MM.1S (cell line): ENCODE measurements at regions not wholly inside any gene's neighbourhood (a gene's known extent, or its start where the extent isn't known, plus 50 kb on each side); places are given as distances from the start of the nearest gene placed in this dataset.

Experiments
- DNase-seq: peaks from one replicate; pipeline ENCODE4 v3.0.0-alpha.2; 2015
- H2AFZ ChIP-seq: fragments of 300-600 bp; sonication (generic); 2 replicates; pipeline ENCODE4 v1.6.0; 2016; ENCODE audit warnings: antibody characterized with exemption, low read length
- H3F3A ChIP-seq: fragments of 300-600 bp; sonication (generic); 2 replicates; pipeline ENCODE4 v1.6.1; 2016; ENCODE audit warnings: mild to moderate bottlenecking, antibody characterized with exemption, low read length, moderate library complexity, mixed read lengths; ENCODE audit not compliant: insufficient read depth
- H3K27ac ChIP-seq: fragments of 300-600 bp; sonication (generic); 2 replicates; pipeline ENCODE4 v1.5.1; 2016; ENCODE audit warnings: mild to moderate bottlenecking, low read length
- H3K27me3 ChIP-seq: fragments of 300-600 bp; sonication (generic); replicated peaks from 2 replicates; pipeline ENCODE4 v1.6.0; 2016; ENCODE audit warnings: low read length; ENCODE audit not compliant: insufficient read depth
- H3K36me3 ChIP-seq: fragments of 300-600 bp; sonication (generic); replicated peaks from 2 replicates; pipeline ENCODE4 v1.6.1; 2016; ENCODE audit warnings: mild to moderate bottlenecking, low read length, mixed read lengths; ENCODE audit not compliant: insufficient read depth
- H3K4me1 ChIP-seq: fragments of 300-600 bp; sonication (generic); 2 replicates; pipeline ENCODE4 v1.6.1; 2016; ENCODE audit warnings: low read length, mixed read lengths
- H3K4me2 ChIP-seq: fragments of 300-600 bp; sonication (generic); 2 replicates; pipeline ENCODE4 v1.6.0; 2016; ENCODE audit warnings: low read depth, low read length
- H3K4me3 ChIP-seq: fragments of 300-600 bp; sonication (generic); 2 replicates; pipeline ENCODE4 v1.5.1; 2016; ENCODE audit warnings: low read length, mixed read lengths
- H3K79me2 ChIP-seq: fragments of 300-600 bp; sonication (generic); 2 replicates; pipeline ENCODE4 v1.6.1; 2016; ENCODE audit warnings: mixed run types, low read length, mixed read lengths
- H3K9ac ChIP-seq: fragments of 300-600 bp; sonication (generic); 2 replicates; pipeline ENCODE4 v1.6.1; 2016; ENCODE audit warnings: low read length, mixed read lengths
- H3K9me2 ChIP-seq: fragments of 300-600 bp; sonication (generic); replicated peaks from 2 replicates; pipeline ENCODE4 v1.6.1; 2016; ENCODE audit warnings: mild to moderate bottlenecking, low read length, mixed read lengths; ENCODE audit not compliant: insufficient read depth
- H3K9me3 ChIP-seq: fragments of 300-600 bp; sonication (generic); replicated peaks from 2 replicates; pipeline ENCODE4 v1.6.1; 2016; ENCODE audit warnings: mild to moderate bottlenecking, low read length, mixed read lengths; ENCODE audit not compliant: insufficient read depth
- H4K20me1 ChIP-seq: fragments of 300-600 bp; sonication (generic); 2 replicates; pipeline ENCODE4 v1.6.1; 2016; ENCODE audit warnings: mild to moderate bottlenecking, low read length, moderate library complexity, mixed read lengths; ENCODE audit not compliant: insufficient read depth
- CTCF ChIP-seq: fragments of 300-600 bp; sonication (generic); IDR thresholded peaks from 2 replicates; pipeline ENCODE4 v1.5.1; 2016; ENCODE audit warnings: antibody characterized with exemption, low read length, mixed read lengths
- EZH2 ChIP-seq: fragments of 300-600 bp; sonication (generic); optimal IDR thresholded peaks from 2 replicates; pipeline ENCODE3; 2017; ENCODE audit warnings: low read depth, mild to moderate bottlenecking, antibody characterized with exemption, low read length, mixed read lengths
- EZH2phosphoT487 ChIP-seq: fragments of 300-600 bp; sonication (generic); IDR thresholded peaks from 2 replicates; pipeline ENCODE4 v1.6.1; 2018; ENCODE audit warnings: antibody characterized with exemption, low read length

GRCh38 chr13:97588993-97589392 lies 155.0 kb downstream of the RAP2A start:
- Histone ChIP-seq H2AFZ (no peak overlapping the region), H3K9me3 (no peaks in the 10 kb centered on the region), H3K36me3 (no peaks in the 10 kb centered on the region), H3K9ac (no peak overlapping the region), H3K79me2 (no peaks in the 10 kb centered on the region), H3K4me2 (no peak overlapping the region), H3K4me1 (no peaks in the 10 kb centered on the region), H4K20me1 (no peaks in the 10 kb centered on the region), H3K27me3 (no peaks in the 10 kb centered on the region), H3K4me3 (no peak overlapping the region), H3K9me2 (no peaks in the 10 kb centered on the region), H3K27ac (no peak overlapping the region), H3F3A (no peaks in the 10 kb centered on the region)
- no peak for DNase-seq
- TF ChIP-seq EZH2 (no peak), CTCF (no peak), EZH2phosphoT487 (no peak)

- no peaks in the 10 kb centered on the region for H3K27me3 ChIP-seq
- H3K4me1 ChIP-seq = no peaks in the 10 kb centered on the region
- no peak overlapping the region for H3K4me2 ChIP-seq
- no peaks in the 10 kb centered on the region for H3F3A ChIP-seq
- DNase-seq = no peak
- no peak overlapping the region for H2AFZ ChIP-seq
- no peaks in the 10 kb centered on the region for H3K9me2 ChIP-seq
- no peaks in the 10 kb centered on the region for H3K36me3 ChIP-seq
- H3K9me3 ChIP-seq = no peaks in the 10 kb centered on the region
- no peak overlapping the region for H3K4me3 ChIP-seq
- no peak overlapping the region for H3K9ac ChIP-seq
- no peaks in the 10 kb centered on the region for H3K79me2 ChIP-seq
- H4K20me1 ChIP-seq = no peaks in the 10 kb centered on the region
- H3K27ac ChIP-seq = no peak overlapping the region
- TF ChIP-seq CTCF = no peak
Observed at GRCh38 chr13:97600458-97601075, 166.6 kb downstream of the RAP2A start.

- Histone ChIP-seq H3K4me2 (no peak overlapping the region), H3F3A (no peaks in the 10 kb centered on the region), H3K9ac (no peak overlapping the region), H3K4me3 (no peak overlapping the region), H3K27me3 (no peaks in the 10 kb centered on the region), H3K27ac (no peak overlapping the region), H3K4me1 (no peaks in the 10 kb centered on the region), H2AFZ (no peak overlapping the region), H3K36me3 (no peaks in the 10 kb centered on the region), H4K20me1 (no peaks in the 10 kb centered on the region), H3K9me2 (no peaks in the 10 kb centered on the region), H3K79me2 (no peaks in the 10 kb centered on the region), H3K9me3 (no peaks in the 10 kb centered on the region)
- DNase-seq = no peak
- TF ChIP-seq EZH2phosphoT487 (no peak), CTCF (no peak), EZH2 (no peak)
Observed at GRCh38 chr13:97615266-97615665, 181.3 kb downstream of the RAP2A start.
